NCI-H526 (cell line): ENCODE measurements at regions not wholly inside any gene's neighbourhood (a gene's known extent, or its start where the extent isn't known, plus 50 kb on each side); places are given as distances from the start of the nearest gene placed in this dataset.
A peak's percentile ranks its signal among the peaks of the same experiment; 100 is the strongest.

Experiments
- DNase-seq, 2 experiments: peaks; one replicate each; lab custom pipeline; 2025; lab: John Stamatoyannopoulos, UW

DNA sequence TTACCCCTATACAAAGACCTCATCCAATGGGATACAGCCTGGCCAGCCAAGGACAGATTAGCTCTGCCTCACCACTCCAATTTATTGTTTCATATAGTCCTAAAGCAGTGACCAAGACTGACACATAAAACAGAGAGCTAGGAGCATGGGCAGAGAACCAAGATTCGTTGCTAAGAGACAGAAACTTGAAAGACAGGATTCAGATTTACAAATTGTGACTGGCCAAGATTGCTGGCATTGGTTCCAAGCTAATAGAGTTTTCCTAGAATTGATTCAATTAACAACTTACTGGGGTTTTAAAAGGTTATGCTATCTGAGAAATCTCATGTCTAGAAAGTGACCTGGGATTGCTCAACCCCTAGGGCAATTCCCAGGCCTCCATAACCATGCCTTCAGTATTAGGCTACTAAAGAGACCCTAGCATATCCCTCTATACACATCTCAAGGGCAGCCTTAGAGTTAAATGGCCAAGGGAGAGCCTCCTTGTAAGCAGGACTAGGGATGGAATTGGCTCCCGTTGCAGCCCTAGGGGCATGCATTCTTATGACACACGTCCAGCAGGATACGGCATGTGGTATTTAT is 75.6 kb downstream of the ICOS start:
- no peak for DNase-seq

DNA sequence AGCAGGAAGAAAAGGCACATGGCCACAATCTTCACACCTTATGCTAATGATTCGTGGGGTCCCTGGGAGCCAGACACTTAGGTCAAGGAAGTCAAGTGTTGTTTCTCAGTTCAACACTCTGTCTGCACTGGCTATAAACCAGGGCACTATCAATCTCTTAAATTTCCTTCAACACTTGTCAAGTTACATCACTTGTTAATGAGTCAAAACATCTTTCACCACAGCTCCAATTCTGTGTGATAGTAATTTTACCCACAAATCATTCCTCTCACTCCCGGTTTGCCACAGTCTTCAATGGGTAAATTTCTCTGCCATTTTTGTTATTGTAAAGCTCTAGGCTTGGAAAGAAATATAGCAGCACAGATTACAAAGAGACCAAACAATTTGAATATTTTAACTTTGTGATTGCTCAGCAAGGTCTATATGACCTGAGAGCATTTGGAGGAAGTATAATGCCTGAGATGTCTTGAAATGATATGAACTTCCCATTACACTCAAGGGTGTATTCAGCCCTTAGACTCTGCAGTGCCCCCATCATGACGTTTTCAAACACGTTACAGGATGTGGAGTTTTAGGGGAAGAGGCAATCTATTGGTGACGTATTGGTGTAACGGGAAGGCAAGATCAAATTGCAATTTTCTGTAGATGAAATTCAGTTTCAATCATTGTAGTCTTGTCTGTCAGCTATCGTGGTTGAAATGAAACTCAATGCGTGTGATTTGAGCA is 78.7 kb downstream of the ICOS start:
- DNase-seq = no peak

- DNase-seq = no peak
Observed at GRCh38 chr2:204018717-204019116, 82.2 kb downstream of the ICOS start.

DNA sequence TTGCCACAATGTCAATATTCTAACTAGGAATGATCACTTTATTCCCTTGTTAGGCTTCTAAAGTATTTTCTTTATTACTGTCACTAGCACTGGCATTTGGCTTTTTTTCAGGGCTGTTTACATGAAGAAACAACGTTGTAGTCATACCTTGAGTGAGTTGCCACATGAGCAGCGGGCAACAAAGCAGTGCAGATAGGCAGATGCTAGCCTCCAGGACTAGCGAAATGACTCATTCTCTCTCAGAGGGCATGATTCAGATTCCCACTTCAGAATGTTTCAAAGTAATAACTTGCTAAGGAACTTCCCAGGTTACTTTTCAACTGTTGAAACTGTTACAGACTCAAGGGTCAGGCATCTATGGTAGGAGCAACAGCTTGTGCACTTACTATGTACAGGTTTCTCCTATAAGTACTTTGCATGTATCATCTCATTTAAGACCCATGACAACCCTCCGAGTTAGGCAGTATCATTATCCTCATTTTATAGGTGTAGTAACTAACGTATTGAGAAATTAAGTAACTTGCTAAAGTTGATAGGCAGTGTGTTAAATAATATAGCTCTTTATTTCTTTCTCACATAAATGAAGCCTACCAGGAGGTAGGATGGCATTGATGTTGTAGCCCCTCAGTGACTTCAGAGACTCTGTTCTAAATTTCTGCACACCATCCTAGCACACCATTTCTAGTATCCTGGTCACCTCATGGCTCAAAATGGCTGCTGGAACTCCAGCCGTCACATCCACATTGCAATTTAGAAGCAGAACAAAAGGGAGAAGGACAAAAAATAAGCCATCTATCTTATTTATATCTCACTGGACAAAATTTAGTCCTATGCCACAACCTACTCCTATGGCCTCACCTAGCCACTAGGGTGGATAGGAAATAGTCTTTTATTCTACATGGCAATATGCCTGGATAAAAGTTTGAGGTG is 83.3 kb downstream of the ICOS start:
- DNase-seq = no peak

GRCh38 chr2:204021290-204022081 is 84.9 kb downstream of the ICOS start:
- DNase-seq = no peak

DNA sequence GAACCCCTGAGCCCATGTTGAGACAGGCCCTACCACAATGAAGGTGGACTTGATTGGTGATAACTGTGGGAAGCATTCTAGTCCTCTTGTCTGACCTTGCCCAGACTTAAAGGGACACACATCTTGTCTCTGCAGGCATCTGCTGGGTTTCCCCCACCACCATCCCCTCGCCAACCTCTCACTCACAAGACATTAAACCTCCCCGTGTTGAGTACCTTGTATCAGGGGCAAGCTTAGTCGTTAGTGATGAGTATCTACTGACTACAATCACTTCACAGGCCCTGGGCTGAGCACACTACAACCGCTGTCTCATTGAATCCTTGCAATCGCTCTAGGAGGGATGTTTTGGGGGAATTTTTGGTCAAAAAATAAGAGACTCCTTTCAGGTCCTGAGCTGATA is 86.0 kb downstream of the ICOS start:
- DNase-seq = no peak

GRCh38 chr2:204023088-204023487 is 86.5 kb downstream of the ICOS start:
- no peak for DNase-seq

DNA sequence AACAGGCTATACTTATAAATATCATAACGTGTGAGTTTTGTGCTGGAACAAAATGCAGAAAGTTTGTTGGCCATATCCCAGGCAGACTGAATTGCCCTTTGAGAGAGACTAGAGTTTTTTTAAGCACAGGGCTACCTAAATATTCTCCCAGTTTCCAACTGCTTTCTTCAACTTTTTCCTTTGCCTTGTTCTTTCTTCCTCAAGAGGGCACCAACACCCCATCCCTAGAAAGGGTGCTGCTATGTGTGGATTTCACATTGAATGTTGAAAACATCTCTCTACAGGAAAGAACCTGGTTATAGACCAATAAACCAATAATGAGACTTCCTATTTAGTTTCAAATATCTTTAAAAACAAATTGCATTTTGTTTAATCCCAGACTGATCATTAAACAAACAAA is 87.9 kb downstream of the ICOS start:
- peak in 1 of 2 experiments; percentile 41 for DNase-seq

- no peak for DNase-seq
Observed at GRCh38 chr2:204024906-204025475, 88.4 kb downstream of the ICOS start.

DNA sequence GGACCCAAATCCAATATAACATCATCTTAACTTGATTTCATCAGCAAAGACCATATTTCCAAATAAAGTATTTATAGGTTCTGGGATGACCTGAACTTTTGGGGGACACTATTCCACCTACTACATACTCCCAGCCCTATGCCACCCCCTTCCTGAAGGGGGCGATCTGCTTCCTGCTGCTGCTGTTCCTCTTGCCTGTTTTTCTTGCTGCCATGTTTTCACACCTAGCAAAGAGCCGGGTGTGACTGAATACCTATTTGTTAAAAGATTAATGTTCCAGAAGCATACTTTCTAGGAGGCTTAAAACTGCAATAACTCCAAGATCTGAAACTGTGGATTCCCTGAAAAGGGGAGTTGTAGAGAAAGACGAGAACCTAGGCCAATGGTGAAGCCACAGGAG is 89.7 kb downstream of the ICOS start:
- no peak for DNase-seq

GRCh38 chr2:204027091-204027490 is 90.5 kb downstream of the ICOS start:
- peak in 1 of 2 experiments; percentile 10 for DNase-seq

- no peak for DNase-seq
Observed at GRCh38 chr2:204030322-204030721, 93.8 kb downstream of the ICOS start.

- no peak for DNase-seq
Observed at GRCh38 chr2:204031056-204031455, 94.5 kb downstream of the ICOS start.

- no peak for DNase-seq
Observed at GRCh38 chr2:204032301-204032700, 95.7 kb downstream of the ICOS start.

DNA sequence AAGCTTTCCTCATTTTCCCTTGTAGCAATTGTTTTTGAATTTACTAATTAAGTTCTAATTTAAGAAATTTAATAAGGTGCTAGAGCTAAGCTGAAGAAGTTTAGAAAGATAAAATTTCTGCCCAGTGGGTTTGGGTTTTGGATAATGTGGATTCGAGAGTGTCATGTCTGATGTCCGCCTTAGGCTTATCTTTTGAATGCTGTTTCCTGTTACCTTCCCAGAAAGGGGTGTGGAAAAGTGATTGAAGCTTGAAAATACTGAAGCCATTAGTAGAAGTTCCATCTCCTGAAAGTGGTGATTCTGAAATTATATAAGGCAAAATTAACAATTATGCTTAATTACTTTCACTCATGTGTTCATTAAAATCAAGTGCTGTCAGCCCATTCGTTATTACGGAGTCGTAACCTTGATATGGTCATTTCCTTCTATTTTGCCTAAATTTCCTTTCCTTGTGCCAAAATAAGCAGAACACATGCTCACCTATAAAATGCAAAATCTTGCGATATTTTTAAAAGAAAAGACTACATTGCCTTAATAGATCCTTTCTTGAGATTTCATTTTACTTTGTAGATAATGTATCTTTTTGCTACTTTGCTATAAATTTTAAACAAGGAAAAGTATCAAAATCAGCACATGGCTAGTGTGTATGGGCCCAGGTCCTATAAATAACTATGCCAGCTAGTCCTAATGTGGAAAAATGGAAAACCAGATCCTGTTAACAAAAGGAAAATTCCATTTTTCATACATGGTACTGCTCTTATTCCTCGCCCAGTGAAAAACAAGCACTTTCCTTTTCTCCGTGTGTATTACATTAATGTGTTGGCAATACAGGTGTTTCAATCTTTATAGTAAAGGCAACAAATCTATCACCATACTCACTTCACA is 97.3 kb downstream of the ICOS start:
- no peak for DNase-seq

- no peak for DNase-seq
Observed at GRCh38 chr2:204036706-204037105, 100.1 kb downstream of the ICOS start.

GRCh38 chr2:204037286-204037685 is 100.7 kb downstream of the ICOS start:
- DNase-seq = no peak

DNA sequence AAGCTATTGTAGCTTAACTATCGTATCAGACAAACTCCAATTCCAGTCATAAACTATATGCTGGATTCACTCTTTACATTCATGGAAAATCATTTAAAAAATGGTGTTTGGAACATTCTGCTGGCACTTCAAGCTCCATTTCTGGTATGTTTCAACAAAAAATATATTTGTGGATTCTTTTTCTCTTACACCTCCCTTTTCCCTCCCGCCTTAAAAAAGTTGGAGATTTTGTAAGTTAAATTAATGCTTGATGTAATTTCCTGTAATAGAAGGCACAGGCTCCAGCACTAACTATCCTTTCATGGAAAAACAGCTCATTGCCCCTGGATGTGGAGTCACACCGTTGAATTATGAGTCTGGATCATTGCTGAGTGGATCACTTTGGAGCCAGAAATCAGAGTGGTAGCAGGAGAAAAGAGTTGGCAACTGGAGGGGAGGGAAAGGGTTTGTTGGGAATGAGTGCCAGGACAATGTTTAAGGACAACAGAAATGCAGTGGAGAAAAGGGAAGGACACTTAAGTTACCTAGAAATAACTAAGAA is 102.8 kb downstream of the ICOS start:
- DNase-seq = no peak

- DNase-seq = no peak
Observed at GRCh38 chr2:204040016-204040415, 103.5 kb downstream of the ICOS start.

DNA sequence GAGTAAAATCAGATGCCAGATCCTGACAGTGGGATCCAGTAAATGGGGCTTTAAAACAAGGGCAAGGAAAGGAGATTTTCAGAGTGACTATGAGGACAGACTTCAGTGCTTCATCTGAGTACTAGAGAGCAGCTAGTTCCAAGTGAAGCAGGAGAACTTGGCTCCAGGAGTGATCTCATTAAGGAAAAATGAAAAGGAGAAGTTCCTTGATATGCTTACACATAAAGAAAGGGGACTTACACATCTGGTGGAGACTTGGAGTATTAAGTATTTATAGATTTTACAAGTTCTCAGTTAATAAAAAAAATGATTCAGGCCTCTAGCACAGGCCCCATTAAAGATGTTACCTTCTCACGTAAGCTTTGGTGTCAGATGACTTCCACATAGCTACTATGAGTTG is 105.8 kb downstream of the ICOS start:
- DNase-seq = no peak
